Stimulated activated CD4-positive, alpha-beta T cell treated with anti-CD3 and anti-CD28 coated beads, Interleukin-15, amount 100 ng/mL, for 24 hours (primary cell): ENCODE measurements at regions not wholly inside any gene's neighbourhood (a gene's known extent, or its start where the extent isn't known, plus 50 kb on each side); places are given as distances from the start of the nearest gene placed in this dataset.

Experiments used
- DNase-seq: peaks from one replicate; pipeline ENCODE4 v3.0.0-alpha.2; 2020

- no peak for DNase-seq
Measured at GRCh38 chr19:28026636-28027035, 1186.3 kb downstream of the UQCRFS1 start.

- no peak for DNase-seq
Measured at GRCh38 chr19:28024920-28025319, 1188.0 kb downstream of the UQCRFS1 start.

GRCh38 chr19:28023064-28023463 lies 1189.9 kb downstream of the UQCRFS1 start:
- DNase-seq, result no peak

GRCh38 chr19:28022506-28022905 lies 1190.4 kb downstream of the UQCRFS1 start:
- DNase-seq, result no peak

GRCh38 chr19:28021259-28022185 lies 1191.4 kb downstream of the UQCRFS1 start:
- DNase-seq, result no peak

- DNase-seq, result no peak
Measured at GRCh38 chr19:28020619-28021258, 1192.2 kb downstream of the UQCRFS1 start.

- no peak for DNase-seq
Measured at GRCh38 chr19:28019901-28020300, 1193.0 kb downstream of the UQCRFS1 start.

GRCh38 chr19:28019371-28019770 lies 1193.6 kb downstream of the UQCRFS1 start:
- no peak for DNase-seq

GRCh38 chr19:28018499-28018898 lies 1194.5 kb downstream of the UQCRFS1 start:
- DNase-seq, result no peak

GRCh38 chr19:28014615-28015405 lies 1198.1 kb downstream of the UQCRFS1 start:
- no peak for DNase-seq

- no peak for DNase-seq
Measured at GRCh38 chr19:28012361-28012760, 1200.6 kb downstream of the UQCRFS1 start.

GRCh38 chr19:28010656-28011055 lies 1202.3 kb downstream of the UQCRFS1 start:
- no peak for DNase-seq

GRCh38 chr19:28009696-28010095 lies 1203.3 kb downstream of the UQCRFS1 start:
- no peak for DNase-seq

- DNase-seq, result no peak
Measured at GRCh38 chr19:28008695-28009094, 1204.3 kb downstream of the UQCRFS1 start.

GRCh38 chr19:28003543-28003942 lies 1209.4 kb downstream of the UQCRFS1 start:
- DNase-seq, result no peak

- DNase-seq, result no peak
Measured at GRCh38 chr19:27997069-27997468, 1215.9 kb downstream of the UQCRFS1 start.

GRCh38 chr19:27993619-27994570 lies 1219.1 kb downstream of the UQCRFS1 start:
- no peak for DNase-seq

- DNase-seq, result no peak
Measured at GRCh38 chr19:27986299-27986698, 1226.7 kb downstream of the UQCRFS1 start.

- DNase-seq, result no peak
Measured at GRCh38 chr19:27975419-27976005, 1237.4 kb downstream of the UQCRFS1 start.

GRCh38 chr19:27974082-27974513 lies 1238.9 kb downstream of the UQCRFS1 start:
- peak; percentile 21 for DNase-seq

GRCh38 chr19:27972291-27973040 lies 1240.5 kb downstream of the UQCRFS1 start:
- DNase-seq, result no peak
